ENCODE measurements at regions not wholly inside any gene's neighbourhood (a gene's known extent, or its start where the extent isn't known, plus 50 kb on each side); places are given as distances from the start of the nearest gene placed in this dataset.
"Not testable (repeated sequence)": the region's sequence is repeated elsewhere in the genome, so short reads cannot be mapped to it uniquely, and the experiment has no call there.

- POLR2A ChIA-PET; H3K36me3 ChIP-seq (ENCODE audit: control insufficient read depth, insufficient read depth, low read length); H3K27ac ChIP-seq (ENCODE audit: extremely low read depth, low read depth, low read length); H3K9me3 ChIP-seq (replicated peaks; ENCODE audit: control insufficient read depth, insufficient read depth, low read depth, low read length); BruUV-seq (replicated peaks); H3K4me3 ChIP-seq; DNase-seq (ENCODE audit: extremely low read depth in 1 of 4, low spot score in 3 of 4); H2AFZ ChIP-seq (ENCODE audit: low read depth, low read length); in situ Hi-C loops (cut with MboI); H4K20me1 ChIP-seq (replicated peaks; ENCODE audit: control insufficient read depth, insufficient read depth, low read length); FAIRE-seq; CTCF ChIA-PET (ENCODE audit: low intra/inter-chr PET ratio); ATAC-seq; H3K9ac ChIP-seq (ENCODE audit: insufficient read depth in 1 of 2, low read depth in 2 of 2, low read length in 2 of 2); H3K9me1 ChIP-seq (ENCODE audit: control insufficient read depth, insufficient read depth, low read length); H3K4me2 ChIP-seq (ENCODE audit: insufficient read depth, low read length); H3K79me2 ChIP-seq (ENCODE audit: control insufficient read depth, insufficient read depth, low read length); intact Hi-C loops (cut with micrococcal nuclease): not testable (repeated sequence)
- no CpG with 5 or more reads among the region's 1 CpG for WGBS (ENCODE audit: insufficient coverage, low coverage, missing lambda C conversion rate)
- peaks cover 0 to 19% of the 10 kb centered on the region in 2 experiments; a peak in 2 of 5 replicates for H3K4me1 ChIP-seq (replicated peaks in 1 of 2; ENCODE audit: control insufficient read depth in 2 of 2, insufficient read depth in 2 of 2, low read length in 2 of 2)
- peaks cover 3 to 16% of the 10 kb centered on the region in 2 experiments; a peak in 2 of 5 replicates for H3K27me3 ChIP-seq (ENCODE audit: control insufficient read depth in 2 of 2, insufficient read depth in 2 of 2, low read length in 2 of 2)
Observed at GRCh38 chr17:21509356-21509755, 133.2 kb downstream of the KCNJ12 start.

- peak; percentile 55 for FAIRE-seq
- intact Hi-C loops (cut with micrococcal nuclease) (loop anchor here (1.0 to 5.0 kb wide), 3 partner anchors 54 to 384 kb away; partner anchors contain the start of gene DHRS7B), in situ Hi-C loops (cut with MboI) (loop anchor here (5.0 to 10.0 kb wide), 2 partner anchors 49 to 236 kb away; no protein-coding TSS in a partner anchor)
- H3K27ac ChIP-seq (ENCODE audit: extremely low read depth, low read depth, low read length) = no peak overlapping the region
- ATAC-seq = no peak
- H3K4me1 ChIP-seq (replicated peaks in 1 of 2; ENCODE audit: control insufficient read depth in 2 of 2, insufficient read depth in 2 of 2, low read length in 2 of 2) = peaks cover 0 to 18% of the 10 kb centered on the region in 2 experiments; a peak in 2 of 5 replicates
- H3K27me3 ChIP-seq (ENCODE audit: control insufficient read depth in 2 of 2, insufficient read depth in 2 of 2, low read length in 2 of 2) = peaks cover 0 to 8% of the 10 kb centered on the region in 2 experiments; a peak in 2 of 5 replicates
- peak overlapping the region; percentile 53 for H3K4me2 ChIP-seq (ENCODE audit: insufficient read depth, low read length)
- no peaks in the 10 kb centered on the region for H3K79me2 ChIP-seq (ENCODE audit: control insufficient read depth, insufficient read depth, low read length)
- 4% methylated on average over 14 of the region's 14 CpGs for WGBS (ENCODE audit: insufficient coverage, low coverage, missing lambda C conversion rate)
- no peaks in the 10 kb centered on the region for H3K36me3 ChIP-seq (ENCODE audit: control insufficient read depth, insufficient read depth, low read length)
- no peaks in the 10 kb centered on the region for H3K9me1 ChIP-seq (ENCODE audit: control insufficient read depth, insufficient read depth, low read length)
- no TSS peak for BruUV-seq (replicated peaks)
- ChIA-PET CTCF (ENCODE audit: low intra/inter-chr PET ratio) (interaction anchor here (0.5 to 0.6 kb wide), 2 partner anchors 71 to 392 kb away, joined by 3 read pairs; no protein-coding TSS in a partner anchor), POLR2A (interaction anchor here (0.7 kb wide), 1 partner anchor 21 kb away, joined by 3 read pairs; no protein-coding TSS in a partner anchor)
- peak overlapping the region; percentile 29 for H3K4me3 ChIP-seq
- H4K20me1 ChIP-seq (replicated peaks; ENCODE audit: control insufficient read depth, insufficient read depth, low read length) = no peaks in the 10 kb centered on the region
- peak in 1 of 4 experiments; percentile 13 for DNase-seq (ENCODE audit: extremely low read depth in 1 of 4, low spot score in 3 of 4)
- peak overlapping the region in 1 of 2 experiments; percentile 78; a peak in 2 of 4 replicates for H3K9ac ChIP-seq (ENCODE audit: insufficient read depth in 1 of 2, low read depth in 2 of 2, low read length in 2 of 2)
- H2AFZ ChIP-seq (ENCODE audit: low read depth, low read length) = peak overlapping the region; percentile 72
- no peaks in the 10 kb centered on the region for H3K9me3 ChIP-seq (replicated peaks; ENCODE audit: control insufficient read depth, insufficient read depth, low read depth, low read length)
- TF ChIP-seq CBFA2T2 (conservative IDR thresholded peaks at IDR 0.05) (peak; percentile 19; the same call in 1 of the 2 replicates), SRSF9 (IDR thresholded peaks at IDR 0.05; ENCODE audit: borderline replicate concordance, low read depth, low read length) (no peak), PREB (CRISPR knock-in tag; IDR thresholded peaks at IDR 0.05) (no peak), ZNF444 (CRISPR knock-in tag; IDR thresholded peaks at IDR 0.05) (no peak), STAG1 (CRISPR knock-in tag; IDR thresholded peaks at IDR 0.05; ENCODE audit: borderline replicate concordance) (no peak), YBX1 (IDR thresholded peaks at IDR 0.05) (no peak), ZBTB17 (CRISPR knock-in tag; IDR thresholded peaks at IDR 0.05) (no peak), DACH1 (IDR thresholded peaks at IDR 0.05; ENCODE audit: partially characterized antibody) (no peak), ZNF277 (CRISPR knock-in tag; IDR thresholded peaks at IDR 0.05; ENCODE audit: borderline replicate concordance) (no peak), CBFA2T3 (IDR thresholded peaks at IDR 0.05) (peak; percentile 66), BACH1 (tag; IDR thresholded peaks at IDR 0.05) (no peak), TGIF2 (CRISPR knock-in tag; IDR thresholded peaks at IDR 0.05) (no peak), ZFX (CRISPR knock-in tag; IDR thresholded peaks at IDR 0.05) (no peak), TAL1 (IDR thresholded peaks at IDR 0.05) (0 out of 2 replicates have a peak, but pooled peaks have one; percentile 5)
Observed at GRCh38 chr17:21510686-21511362, 134.7 kb downstream of the KCNJ12 start.
